ENCODE measurements at regions not wholly inside any gene's neighbourhood (a gene's known extent, or its start where the extent isn't known, plus 50 kb on each side); places are given as distances from the start of the nearest gene placed in this dataset.

- 60 to 61% methylated on average over 16 to 19 of the region's 19 CpGs for WGBS, 2 donors
- H3K9me3 ChIP-seq, result no peaks in the 10 kb centered on the region
- H3K4me1 ChIP-seq, result no peaks in the 10 kb centered on the region
- ATAC-seq, result peak; percentile 43
- DNase-seq, result peak; percentile 43 to 67 (median 58)
- intact Hi-C loops (cut with DNase I), result loop anchor here (10.0 kb wide), 1 partner anchor 292 kb away; the partner anchor contains the start of genes RND2 and VAT1
- H3K36me3 ChIP-seq (replicated peaks in 1 of 2; ENCODE audit: insufficient read depth in 1 of 2, low read depth in 2 of 2), result no peaks in the 10 kb centered on the region
- no peak overlapping the region for H3K4me3 ChIP-seq
- no peak for TF ChIP-seq CTCF (IDR thresholded peaks at IDR 0.05)
- TF ChIP-seq POLR2A (IDR thresholded peaks at IDR 0.05), result no peak
- no peaks in the 10 kb centered on the region for H3K27me3 ChIP-seq
- H3K27ac ChIP-seq, result no peak overlapping the region
These were observed 82.2 kb upstream of the ARL4D start for GRCh38 chr17:43316522-43317142.

GRCh38 chr17:43315858-43316521 is 82.2 kb upstream of the RNU2-1 start:
- TF ChIP-seq CTCF (IDR thresholded peaks at IDR 0.05) (no peak), POLR2A (IDR thresholded peaks at IDR 0.05) (no peak)
- Histone ChIP-seq H3K4me3 (no peak overlapping the region), H3K4me1 (no peaks in the 10 kb centered on the region), H3K9me3 (no peaks in the 10 kb centered on the region), H3K27me3 (no peaks in the 10 kb centered on the region), H3K36me3 (replicated peaks in 1 of 2; ENCODE audit: insufficient read depth in 1 of 2, low read depth in 2 of 2) (no peaks in the 10 kb centered on the region), H3K27ac (no peak overlapping the region)
- no peak for ATAC-seq
- 1% methylated on average over 15 of the region's 15 CpGs for WGBS, 2 donors
- DNase-seq, result no peak
- intact Hi-C loops (cut with DNase I), result loop anchor here (10.0 kb wide), 1 partner anchor 291 kb away; the partner anchor contains the start of genes RND2 and VAT1

GRCh38 chr17:43315369-43315768 is 81.6 kb upstream of the RNU2-1 start:
- WGBS, 2 donors, result 0% methylated on average over 10 to 32 of the region's 32 CpGs
- Histone ChIP-seq H3K36me3 (replicated peaks in 1 of 2; ENCODE audit: insufficient read depth in 1 of 2, low read depth in 2 of 2) (no peaks in the 10 kb centered on the region), H3K4me1 (no peaks in the 10 kb centered on the region), H3K4me3 (no peak overlapping the region), H3K27me3 (no peaks in the 10 kb centered on the region), H3K9me3 (no peaks in the 10 kb centered on the region), H3K27ac (no peak overlapping the region)
- DNase-seq, result no peak
- TF ChIP-seq POLR2A (IDR thresholded peaks at IDR 0.05), result no peak
- TF ChIP-seq CTCF (IDR thresholded peaks at IDR 0.05), result no peak
- no peak for ATAC-seq
- intact Hi-C loops (cut with DNase I), result loop anchor here (10.0 kb wide), 1 partner anchor 291 kb away; the partner anchor contains the start of genes RND2 and VAT1

GRCh38 chr17:43314611-43315011 is 80.8 kb upstream of the RNU2-1 start:
- Histone ChIP-seq H3K9me3 (no peaks in the 10 kb centered on the region), H3K4me1 (no peaks in the 10 kb centered on the region), H3K4me3 (no peak overlapping the region), H3K36me3 (replicated peaks in 1 of 2; ENCODE audit: insufficient read depth in 1 of 2, low read depth in 2 of 2) (no peaks in the 10 kb centered on the region), H3K27me3 (no peaks in the 10 kb centered on the region), H3K27ac (no peak overlapping the region)
- no peak for DNase-seq
- ATAC-seq, result no peak
- WGBS, 2 donors, result 90% methylated on average over 3 of the region's 3 CpGs; no CpG with 5 or more reads in 1 of the 2 donors
- intact Hi-C loops (cut with DNase I), result loop anchor here (10.0 kb wide), 1 partner anchor 290 kb away; the partner anchor contains the start of genes RND2 and VAT1
- TF ChIP-seq POLR2A (IDR thresholded peaks at IDR 0.05) (no peak), CTCF (IDR thresholded peaks at IDR 0.05) (no peak)

All from body of pancreas (tissue), 4 donors.